HG02588 (cell line): ENCODE measurements at regions not wholly inside any gene's neighbourhood (a gene's known extent, or its start where the extent isn't known, plus 50 kb on each side); places are given as distances from the start of the nearest gene placed in this dataset.
"Not testable (repeated sequence)": the region's sequence is repeated elsewhere in the genome, so short reads cannot be mapped to it uniquely, and the experiment has no call there.

Experiments
- ATAC-seq: cut with Tn5 transposase; IDR thresholded peaks from one replicate; pipeline ENCODE4 v1.9.1; 2021; ENCODE audit warnings: mild to moderate bottlenecking, moderate library complexity; ENCODE audit not compliant: unreplicated experiment

DNA sequence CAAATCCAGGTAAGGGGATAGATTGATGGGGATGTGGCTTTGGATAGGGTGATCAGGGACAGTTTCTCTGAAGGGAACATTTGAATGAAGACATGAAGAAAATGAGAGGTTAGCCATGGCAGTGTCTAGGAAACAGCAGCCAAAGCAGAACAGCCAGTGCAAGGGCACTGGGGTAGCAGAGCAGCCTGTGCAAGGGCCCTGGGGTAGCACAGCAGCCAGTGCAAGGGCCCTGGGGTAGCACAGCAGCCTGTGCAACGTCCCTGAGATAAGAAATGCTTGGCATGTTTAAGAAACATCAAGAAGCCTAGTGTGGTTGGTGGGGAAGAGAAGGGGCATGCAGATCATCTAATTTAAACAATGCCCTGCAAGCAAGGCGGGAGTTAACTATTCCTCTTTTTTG, 128.5 kb downstream of the IRX5 start:
- no peak for ATAC-seq

- no peak for ATAC-seq
Observed at GRCh38 chr16:55061126-55061525, 130.5 kb downstream of the IRX5 start.

- ATAC-seq = no peak
Observed at GRCh38 chr16:55062442-55062841, 131.8 kb downstream of the IRX5 start.

DNA sequence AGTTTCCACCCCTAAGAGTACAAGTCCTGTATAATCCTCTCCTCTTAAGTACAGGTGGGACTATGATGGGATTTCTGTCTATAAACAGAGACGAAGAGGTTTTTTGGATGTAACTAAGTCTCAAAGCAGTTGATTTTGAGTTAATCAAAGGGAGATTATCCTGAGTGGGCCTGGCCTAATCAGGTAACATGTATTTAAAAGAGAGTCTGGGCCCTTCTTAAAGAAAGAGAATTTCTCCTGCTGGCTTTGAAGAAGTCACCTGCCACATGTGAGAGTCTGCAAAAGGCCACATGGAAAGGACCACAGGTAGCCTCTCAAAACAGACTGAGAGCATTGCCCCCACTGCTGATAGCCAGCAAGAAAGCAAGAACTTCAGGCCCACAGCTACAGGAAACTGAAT, 142.3 kb downstream of the IRX5 start:
- no peak for ATAC-seq

DNA sequence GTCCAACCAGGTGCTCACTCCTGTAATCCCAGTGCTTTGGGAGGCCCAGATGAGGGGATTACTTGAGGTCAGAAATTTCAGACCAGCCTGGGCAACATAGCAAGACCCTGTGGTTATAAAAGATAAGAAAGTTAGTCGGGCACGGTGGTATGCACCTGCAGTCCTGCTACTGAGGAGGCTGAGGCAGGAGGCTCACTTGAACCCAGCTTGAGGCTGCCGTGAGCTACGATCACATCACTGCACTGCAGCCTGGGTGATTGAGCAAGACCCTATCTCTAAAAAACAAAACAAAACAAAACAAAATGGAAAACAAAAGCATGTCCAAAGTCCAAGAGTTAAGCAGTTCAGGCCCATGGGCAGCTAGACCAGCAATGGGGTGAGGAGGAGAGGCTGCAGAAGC, 143.2 kb downstream of the IRX5 start:
- no peak for ATAC-seq

DNA sequence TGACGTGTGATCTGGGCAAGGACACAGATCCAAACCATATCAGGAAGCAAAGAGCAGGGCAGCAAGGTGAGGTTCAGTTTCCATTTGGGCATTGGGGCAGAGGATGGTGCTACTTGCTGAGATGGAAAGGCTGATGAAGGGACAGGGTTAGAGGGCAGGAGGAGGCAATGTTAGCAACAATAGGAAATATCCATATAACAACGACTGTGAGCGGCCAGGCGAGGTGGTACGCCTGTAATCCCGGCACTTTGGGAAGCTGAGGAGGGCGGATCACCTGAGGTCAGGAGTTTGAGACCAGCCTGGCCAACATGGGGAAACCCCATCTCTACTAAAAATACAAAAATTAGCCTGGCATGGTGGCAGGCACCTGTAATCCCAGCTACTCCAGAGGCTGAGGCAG, 144.5 kb downstream of the IRX5 start:
- ATAC-seq = not testable (repeated sequence)

DNA sequence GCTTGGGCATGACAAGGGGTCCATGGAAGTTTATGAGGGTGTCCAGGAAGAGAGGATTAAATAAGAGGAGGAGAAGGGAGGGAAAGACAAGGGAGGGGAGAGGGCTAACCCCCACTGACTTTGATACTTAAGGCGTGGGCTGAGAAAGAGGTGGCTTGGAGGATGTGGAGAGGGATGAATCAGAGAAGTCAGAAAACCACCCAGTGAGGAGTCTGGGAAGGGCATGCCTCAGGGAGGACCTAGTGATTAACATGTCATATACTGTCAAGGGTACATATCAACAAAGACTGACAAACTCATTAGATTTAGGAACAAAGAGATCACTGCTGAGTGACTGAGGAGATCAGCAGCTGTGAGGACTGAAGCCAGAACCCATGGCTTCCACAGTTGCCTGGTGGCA, 145.4 kb downstream of the IRX5 start:
- no peak for ATAC-seq

DNA sequence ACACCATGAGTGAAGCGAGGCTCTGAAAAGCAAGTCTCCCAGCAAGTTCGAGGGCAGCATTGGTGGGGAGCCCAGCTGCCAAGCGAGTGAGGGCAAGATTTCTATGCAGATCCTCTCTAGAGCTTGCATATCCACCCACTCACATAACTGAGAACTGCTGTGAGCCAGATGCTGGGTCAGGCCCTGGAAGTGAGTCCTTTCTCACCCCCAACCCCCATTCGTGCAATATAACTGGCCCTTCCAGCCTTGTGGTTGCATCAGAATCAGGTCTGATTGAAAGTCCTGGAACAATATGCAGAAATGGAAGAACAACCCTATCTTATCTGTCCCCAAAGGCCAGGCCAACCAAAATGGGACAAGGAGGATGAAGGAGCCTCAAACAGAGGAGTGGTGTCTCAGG, 146.6 kb downstream of the IRX5 start:
- ATAC-seq = no peak

GRCh38 chr16:55078153-55078552, 147.5 kb downstream of the IRX5 start:
- ATAC-seq = no peak

GRCh38 chr16:55078699-55079410, 148.2 kb downstream of the IRX5 start:
- ATAC-seq = no peak

DNA sequence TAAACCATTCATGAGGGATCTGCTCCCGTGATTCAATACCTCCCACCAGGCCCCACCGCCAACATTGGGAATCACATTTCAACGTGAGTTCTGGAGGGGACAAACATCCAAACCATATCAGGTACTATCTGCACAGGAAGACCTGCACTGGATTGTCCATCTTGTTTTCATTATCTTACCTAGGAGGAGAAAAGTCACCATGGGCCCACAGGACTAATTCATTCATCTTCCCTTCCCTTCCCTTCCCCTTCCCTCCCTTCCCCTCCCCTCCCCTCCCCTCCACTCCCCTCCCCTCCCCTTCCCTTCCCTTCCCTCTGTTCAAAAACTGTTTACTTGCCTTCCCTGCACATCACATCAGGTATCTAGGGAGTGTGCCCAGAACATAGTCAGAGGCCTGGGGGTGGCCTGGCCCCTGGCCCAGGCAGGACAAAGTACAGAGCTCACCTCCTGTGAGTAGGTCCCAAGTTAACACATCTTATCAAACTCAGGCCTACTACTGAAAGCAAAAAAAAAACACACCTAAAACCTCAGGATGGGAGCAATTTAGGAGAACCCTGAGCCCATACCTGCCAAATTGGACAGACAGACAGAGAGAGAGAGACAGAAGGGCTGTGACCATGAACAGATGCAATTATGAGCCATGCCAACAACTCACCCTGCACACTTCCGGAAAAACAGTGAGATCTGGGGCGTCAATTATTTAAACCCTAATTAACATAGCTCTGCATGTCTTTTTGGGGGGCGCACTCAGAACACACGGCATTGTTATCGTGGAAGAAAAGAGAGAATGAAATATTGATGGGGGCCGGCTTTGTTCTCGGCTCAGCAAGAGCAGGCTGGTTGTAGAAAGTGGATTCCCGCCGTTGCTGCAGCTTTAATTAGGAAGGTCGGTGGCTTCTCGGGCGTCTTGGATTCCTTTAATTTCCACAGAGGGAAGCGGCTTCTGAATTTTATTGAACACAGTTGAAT, 151.2 kb downstream of the IRX5 start:
- ATAC-seq = no peak

DNA sequence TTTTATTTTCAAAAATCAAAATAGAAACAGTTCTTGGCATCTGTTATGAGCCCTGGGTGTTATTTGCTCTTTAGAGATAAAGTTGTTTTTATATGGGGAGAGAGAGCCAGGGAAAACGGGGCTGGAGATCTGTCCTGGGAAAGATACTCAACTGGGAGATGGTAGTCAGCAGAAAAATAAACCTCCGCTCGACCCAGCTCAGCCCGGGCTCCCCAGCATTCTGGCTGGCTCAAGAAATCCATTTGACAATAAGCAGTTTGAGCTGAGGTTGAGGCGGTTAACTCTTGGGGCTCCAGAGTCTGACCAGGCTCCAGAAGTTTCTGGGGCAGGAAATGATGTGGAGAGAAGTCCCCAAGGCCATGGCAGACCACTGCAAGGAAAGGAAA, 151.9 kb downstream of the IRX5 start:
- ATAC-seq = no peak

GRCh38 chr16:55083052-55083451, 152.4 kb downstream of the IRX5 start:
- ATAC-seq = no peak

DNA sequence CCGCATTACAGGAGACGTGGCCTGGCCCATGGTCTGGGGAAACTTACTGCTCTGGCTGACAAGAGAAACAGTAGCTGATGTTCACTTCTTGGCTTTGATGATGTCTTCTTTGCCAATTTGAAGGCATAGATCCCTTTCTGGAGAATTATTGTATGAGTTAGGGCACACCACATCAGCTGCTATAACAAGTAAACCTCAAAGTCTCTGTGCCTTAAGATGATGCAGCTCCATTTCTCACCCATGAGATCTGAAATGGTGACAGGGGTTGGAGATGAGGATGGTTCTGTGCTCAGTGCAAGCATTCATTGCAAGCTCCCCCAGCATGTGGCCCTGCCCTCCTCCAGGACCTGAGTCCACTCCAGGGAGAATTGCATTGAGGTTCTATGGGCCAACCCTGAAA, 157.4 kb downstream of the IRX5 start:
- ATAC-seq = no peak

DNA sequence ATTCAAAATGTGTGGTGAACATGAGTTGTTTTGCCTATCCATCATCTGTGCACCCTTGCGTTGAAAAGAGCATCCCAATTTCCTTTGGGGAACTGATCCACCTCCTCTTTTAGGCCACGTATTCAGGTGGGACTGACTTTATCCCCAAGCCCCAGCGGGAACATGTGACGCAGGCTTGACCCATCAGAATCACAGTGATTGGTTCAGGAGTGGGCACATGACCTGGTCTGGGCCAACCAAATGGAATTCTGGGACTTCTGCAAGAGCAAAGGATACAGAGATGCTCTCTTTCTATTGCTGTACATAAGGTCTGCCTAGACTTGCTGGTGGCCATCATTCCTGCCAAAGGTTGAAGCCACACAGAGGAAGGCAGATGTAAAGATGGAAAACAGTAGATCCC, 158.9 kb downstream of the IRX5 start:
- no peak for ATAC-seq

- ATAC-seq = no peak
Observed at GRCh38 chr16:55091213-55091870, 160.7 kb downstream of the IRX5 start.

- no peak for ATAC-seq
Observed at GRCh38 chr16:55091871-55092230, 161.2 kb downstream of the IRX5 start.

- no peak for ATAC-seq
Observed at GRCh38 chr16:55100100-55100499, 169.4 kb downstream of the IRX5 start.

DNA sequence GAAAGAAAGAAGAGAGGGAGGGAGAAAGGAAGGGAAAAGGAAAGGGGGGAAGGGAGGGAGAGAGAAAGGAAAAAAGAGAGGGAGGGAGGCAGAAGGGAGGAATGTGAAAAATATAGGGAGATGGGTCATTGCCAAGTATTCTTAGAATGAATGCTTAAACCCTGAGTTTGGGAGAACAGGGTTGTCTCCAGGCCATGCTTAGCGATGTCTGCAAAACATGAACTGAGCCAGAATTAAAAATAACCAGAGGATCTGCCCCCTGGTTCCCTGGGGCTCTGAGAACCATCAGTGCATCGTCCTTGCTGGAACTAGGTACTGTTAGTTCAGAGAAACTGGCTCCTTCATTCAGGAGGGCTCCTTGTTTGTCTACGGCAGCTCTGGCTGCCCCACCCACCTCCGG, 170.4 kb downstream of the IRX5 start:
- no peak for ATAC-seq

GRCh38 chr16:55102077-55102476, 171.4 kb downstream of the IRX5 start:
- ATAC-seq = no peak

DNA sequence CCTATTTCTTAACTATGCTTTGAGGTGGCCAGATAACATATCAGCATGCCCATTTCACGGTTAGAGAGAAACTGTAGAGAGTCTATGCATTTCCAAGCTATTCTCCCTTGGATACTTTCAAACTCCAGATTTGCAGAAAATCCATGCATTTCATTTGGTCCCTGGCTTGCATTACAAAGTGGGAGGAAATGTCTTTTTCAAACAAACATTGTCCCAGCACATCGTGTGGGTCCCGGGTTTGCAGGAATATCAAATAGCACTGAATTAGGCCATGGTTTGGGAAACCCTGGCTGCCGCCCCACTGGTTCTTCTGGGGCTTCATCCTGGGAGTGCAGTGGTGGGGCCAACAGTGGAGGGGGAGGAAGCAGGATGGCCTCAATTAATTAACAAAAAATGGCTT, 171.9 kb downstream of the IRX5 start:
- no peak for ATAC-seq

- no peak for ATAC-seq
Observed at GRCh38 chr16:55107851-55108250, 177.2 kb downstream of the IRX5 start.
